Epithelial cell of esophagus (primary cell): ENCODE measurements at regions not wholly inside any gene's neighbourhood (a gene's known extent, or its start where the extent isn't known, plus 50 kb on each side); places are given as distances from the start of the nearest gene placed in this dataset.
"Not testable (repeated sequence)": the region's sequence is repeated elsewhere in the genome, so short reads cannot be mapped to it uniquely, and the experiment has no call there.

Experiments
- DNase-seq: peaks from one replicate; pipeline ENCODE4 v3.0.0; 2010; ENCODE audit warnings: low read depth
- H3K4me3 ChIP-seq: 2 replicates; pipeline ENCODE4 v1.5.1; 2011; ENCODE audit warnings: mild to moderate bottlenecking, low read length, control low read depth
- CTCF ChIP-seq: IDR thresholded peaks from 2 replicates; pipeline ENCODE4 v1.5.1; 2011; ENCODE audit warnings: low read depth, mild to moderate bottlenecking, low read length, control low read depth, inconsistent platforms; ENCODE audit not compliant: insufficient read depth; ENCODE audit errors: missing control alignments

DNA sequence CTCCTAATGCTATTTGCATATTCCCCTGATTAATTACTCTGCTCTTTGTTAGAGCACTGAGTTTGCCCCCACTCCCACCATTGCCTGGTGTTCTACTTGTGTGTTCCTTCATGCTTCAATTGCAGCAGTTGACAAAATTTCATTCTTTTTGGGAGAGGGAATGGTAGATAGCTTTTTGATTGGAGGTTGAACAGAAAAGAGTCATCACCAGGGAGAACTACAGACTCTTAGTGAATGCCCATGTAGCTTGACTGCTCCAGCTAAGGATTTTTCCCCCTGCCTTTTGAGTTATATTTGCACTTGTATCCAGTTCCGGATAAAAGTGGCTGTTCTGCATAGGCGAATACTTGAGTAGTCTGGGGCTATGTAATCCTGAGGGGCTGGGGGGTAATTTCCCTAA, 183.9 kb downstream of the ETNK1 start:
- no peak overlapping the region for H3K4me3 ChIP-seq
- DNase-seq, result no peak
- TF ChIP-seq CTCF, result no peak

DNA sequence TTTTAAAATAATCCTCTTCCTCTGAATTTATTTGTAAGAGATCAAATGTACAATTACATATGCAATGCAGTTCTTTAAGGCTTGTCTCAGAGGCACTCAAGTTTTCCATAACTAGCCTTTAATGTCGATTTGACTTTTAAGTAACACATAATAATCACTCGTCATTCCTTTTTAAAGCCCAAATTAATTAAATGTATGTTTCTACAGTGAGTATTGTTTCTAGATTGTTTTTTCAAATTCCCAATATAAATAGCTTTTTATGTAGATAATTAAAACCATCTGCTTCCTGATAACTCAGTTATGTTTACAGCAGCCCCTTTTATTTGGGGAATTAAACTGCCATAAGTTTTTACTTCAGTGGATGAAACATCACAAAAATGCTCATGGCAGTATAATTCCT, 185.1 kb downstream of the ETNK1 start:
- no peak for TF ChIP-seq CTCF
- H3K4me3 ChIP-seq, result no peak overlapping the region
- no peak for DNase-seq

- TF ChIP-seq CTCF, result no peak
- no peak overlapping the region for H3K4me3 ChIP-seq
- DNase-seq, result peak; percentile 50
Observed at GRCh38 chr12:22812531-22812930, 187.6 kb downstream of the ETNK1 start.

DNA sequence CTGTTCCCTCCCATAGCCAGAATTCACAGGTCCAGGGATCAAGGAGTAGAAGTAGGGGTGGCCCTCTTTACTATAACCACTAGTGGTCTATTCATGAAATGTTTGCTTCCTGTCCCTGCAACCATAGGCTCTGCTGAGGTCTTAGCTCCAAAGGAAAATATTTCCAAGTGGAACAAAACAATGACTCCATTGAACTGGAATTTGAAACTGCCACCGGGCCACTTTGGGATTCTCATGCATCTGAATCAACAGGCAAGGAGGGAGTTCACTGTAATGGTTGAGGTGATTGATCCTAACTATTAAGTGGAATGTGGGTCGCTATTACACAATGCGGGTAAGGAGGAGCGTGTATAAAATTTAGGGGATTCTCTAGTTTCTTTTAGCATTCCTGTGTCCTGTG, 197.0 kb downstream of the ETNK1 start:
- no peak for DNase-seq
- TF ChIP-seq CTCF, result no peak

GRCh38 chr12:22826026-22826425, 201.1 kb downstream of the ETNK1 start:
- no peak for TF ChIP-seq CTCF
- no peak for DNase-seq
- H3K4me3 ChIP-seq, result no peak overlapping the region

More for the DNA sequence above, 197.0 kb downstream of the ETNK1 start:
- no peak overlapping the region for H3K4me3 ChIP-seq

DNA sequence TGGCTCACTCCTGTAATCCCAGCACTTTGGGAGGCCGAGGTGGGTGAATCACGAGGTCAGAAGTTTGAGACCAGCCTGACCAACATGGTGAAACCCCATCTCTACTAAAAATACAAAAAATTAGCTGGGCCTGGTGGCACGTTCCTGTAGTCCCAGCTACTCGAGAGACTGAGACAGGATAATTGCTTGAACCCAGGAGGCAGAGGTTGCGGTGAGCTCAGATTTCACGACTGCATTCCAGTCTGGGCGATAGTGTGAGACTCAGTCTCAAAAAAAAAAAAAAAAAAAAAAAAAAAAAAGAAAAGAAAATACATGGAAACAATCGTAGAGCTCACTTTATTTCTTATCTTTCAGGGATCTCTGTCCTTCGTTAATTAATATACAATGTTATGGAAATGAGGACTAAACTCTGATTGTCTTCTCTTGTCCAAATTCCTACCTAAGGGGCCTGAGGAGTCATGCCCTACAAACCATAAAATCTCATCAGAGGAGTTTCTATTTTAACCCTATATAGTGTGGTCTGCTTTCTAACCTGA, 201.5 kb downstream of the ETNK1 start:
- not testable (repeated sequence) for DNase-seq, H3K4me3 ChIP-seq

- DNase-seq, result no peak
- TF ChIP-seq CTCF, result no peak
- H3K4me3 ChIP-seq, result no peak overlapping the region
Observed at GRCh38 chr12:22828066-22828465, 203.1 kb downstream of the ETNK1 start.
